GM12801 (cell line): ENCODE measurements at regions not wholly inside any gene's neighbourhood (a gene's known extent, or its start where the extent isn't known, plus 50 kb on each side); places are given as distances from the start of the nearest gene placed in this dataset.

Experiments used
- TF ChIP-seq, protein P1 (sequence below): IDR thresholded peaks from one replicate; pipeline ENCODE4 v1.5.1; 2011; ENCODE audit warnings: control low read depth; ENCODE audit not compliant: insufficient read length; ENCODE audit errors: extremely low read depth

DNA sequence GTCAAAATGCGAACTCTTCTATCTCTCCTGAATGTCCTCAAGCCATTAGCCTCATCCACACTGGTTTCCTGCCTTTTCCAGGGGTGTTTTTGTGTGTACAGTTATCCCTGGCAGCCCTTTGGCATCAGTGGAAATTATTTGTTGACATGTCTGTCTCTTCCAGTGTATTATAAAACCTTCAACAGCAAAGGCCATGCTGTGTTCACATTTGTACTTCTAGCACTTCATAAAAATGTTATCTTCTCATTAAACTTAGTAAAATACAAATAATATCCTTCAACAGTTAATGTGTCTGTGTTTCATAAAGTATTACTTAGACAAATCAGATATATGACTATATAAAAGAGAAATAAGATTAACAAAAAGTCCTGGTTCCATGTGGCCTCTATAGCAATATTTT is 359.5 kb upstream of the ARGLU1 start:
- TF ChIP-seq, protein P1, sequence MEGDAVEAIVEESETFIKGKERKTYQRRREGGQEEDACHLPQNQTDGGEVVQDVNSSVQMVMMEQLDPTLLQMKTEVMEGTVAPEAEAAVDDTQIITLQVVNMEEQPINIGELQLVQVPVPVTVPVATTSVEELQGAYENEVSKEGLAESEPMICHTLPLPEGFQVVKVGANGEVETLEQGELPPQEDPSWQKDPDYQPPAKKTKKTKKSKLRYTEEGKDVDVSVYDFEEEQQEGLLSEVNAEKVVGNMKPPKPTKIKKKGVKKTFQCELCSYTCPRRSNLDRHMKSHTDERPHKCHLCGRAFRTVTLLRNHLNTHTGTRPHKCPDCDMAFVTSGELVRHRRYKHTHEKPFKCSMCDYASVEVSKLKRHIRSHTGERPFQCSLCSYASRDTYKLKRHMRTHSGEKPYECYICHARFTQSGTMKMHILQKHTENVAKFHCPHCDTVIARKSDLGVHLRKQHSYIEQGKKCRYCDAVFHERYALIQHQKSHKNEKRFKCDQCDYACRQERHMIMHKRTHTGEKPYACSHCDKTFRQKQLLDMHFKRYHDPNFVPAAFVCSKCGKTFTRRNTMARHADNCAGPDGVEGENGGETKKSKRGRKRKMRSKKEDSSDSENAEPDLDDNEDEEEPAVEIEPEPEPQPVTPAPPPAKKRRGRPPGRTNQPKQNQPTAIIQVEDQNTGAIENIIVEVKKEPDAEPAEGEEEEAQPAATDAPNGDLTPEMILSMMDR, result no peak

DNA sequence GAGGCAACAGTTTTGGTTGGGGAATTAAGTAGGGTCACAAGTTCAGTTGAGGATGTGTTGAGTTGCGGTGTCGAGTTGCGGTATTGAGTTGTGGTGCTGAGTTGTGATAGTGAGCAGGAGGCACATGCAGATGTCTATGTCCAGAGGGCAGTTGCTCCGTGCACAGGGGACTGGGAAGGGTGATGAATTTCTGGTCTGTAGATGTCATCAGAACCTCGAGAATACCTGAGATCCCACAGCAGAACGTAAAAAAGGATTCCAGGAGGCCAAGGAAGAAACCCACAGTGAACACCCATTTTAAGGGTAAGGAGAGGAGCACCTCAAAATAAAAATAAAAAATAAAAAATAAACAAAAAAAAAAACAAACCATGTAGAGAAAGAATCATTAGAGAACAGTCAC is 354.4 kb upstream of the ARGLU1 start:
- TF ChIP-seq, protein P1, result no peak

DNA sequence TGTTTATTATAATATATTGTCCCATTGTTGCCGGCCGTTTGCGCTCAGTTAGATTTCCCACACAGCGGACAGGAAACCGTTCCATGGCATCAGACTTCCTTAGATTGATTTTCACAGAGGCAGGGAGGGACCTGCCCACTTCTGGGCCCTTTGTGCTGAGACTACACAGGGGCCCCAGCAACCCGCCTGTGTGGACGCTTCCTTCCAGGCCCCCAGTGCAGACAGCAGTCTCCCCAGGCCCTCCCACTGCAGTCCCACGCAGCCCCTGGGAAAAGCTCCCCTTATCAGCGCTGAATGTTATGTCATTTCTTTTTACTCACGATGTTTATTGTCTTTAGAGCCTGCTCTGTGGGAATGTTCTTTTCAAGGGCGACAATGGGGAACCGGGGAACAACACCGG is 351.7 kb upstream of the ARGLU1 start:
- TF ChIP-seq, protein P1, result no peak

DNA sequence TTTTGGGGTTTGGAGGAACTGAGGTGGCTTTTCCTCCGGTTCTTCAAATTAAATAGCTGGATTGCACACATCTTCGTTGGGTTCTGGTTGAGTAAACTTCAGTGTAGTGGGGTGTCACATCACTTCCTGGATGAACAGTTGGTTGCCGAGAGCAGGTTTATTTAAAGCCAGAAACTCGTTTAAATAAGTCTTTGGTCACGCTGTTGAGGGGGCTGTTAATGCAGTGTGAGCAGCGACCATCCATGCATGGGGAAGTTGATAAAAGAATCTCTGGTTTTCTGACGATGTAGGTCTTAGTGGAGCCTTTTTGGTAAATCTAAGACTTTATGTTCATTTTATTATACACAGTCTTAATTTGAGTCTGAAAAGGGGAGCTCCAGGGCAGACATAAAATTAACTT is 351.2 kb upstream of the ARGLU1 start:
- TF ChIP-seq, protein P1, result no peak

DNA sequence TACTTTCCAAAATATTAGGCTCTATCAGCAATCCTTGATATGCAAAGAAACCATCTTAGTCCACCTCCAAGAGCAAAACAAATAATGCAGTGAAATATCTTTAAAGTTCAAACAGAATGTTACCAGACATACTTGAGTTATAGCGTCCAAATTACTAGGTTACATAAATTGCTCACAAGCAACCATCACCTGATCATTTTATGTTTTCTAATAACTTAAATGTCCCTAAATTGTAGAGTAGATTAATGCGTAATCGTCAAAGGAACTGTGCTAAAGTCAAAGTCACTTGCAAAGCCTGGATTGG is 350.6 kb upstream of the ARGLU1 start:
- TF ChIP-seq, protein P1, result no peak

DNA sequence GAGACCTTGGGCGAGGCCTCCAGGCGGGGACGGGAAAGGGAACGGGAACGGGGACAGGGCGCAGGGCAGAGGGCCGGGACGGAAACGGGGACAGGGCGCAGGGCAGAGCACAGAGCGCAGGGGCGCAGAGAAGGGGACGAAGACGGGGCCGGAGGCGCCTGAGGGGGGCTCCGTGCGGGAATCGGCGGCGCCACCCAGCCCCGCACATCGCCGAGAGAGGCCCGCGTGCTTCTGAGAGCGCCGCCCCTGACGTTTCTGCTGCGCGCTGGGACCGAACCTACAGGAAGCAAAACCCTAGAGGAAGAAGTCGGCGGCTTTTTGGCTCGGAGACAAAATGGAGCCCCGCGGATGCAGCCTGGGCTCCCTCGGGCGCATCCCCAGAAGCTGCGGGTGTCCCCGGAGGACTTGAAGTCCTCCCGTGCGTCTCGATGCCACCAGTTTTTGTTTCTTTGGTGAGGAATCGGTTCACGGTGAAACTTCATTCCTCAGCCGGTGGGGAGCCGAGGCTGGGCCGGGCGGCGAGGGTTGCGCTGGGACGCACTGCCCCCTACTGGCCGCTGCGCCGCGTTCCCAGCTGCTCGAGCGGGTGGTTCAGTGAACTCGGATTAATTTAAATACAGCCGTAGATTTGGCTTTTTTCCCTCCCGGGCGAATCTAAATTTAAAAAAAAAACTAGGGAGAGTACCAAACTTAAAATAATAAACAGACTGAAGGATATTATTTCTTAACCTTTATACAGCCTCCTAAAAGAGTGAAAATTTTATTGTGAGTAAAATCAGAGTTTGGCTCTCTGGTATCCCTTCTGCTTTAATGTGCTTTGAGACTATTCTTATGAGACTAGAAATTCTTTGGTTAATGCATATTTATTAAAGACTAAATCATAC is 350.0 kb upstream of the ARGLU1 start:
- TF ChIP-seq, protein P1, result no peak

DNA sequence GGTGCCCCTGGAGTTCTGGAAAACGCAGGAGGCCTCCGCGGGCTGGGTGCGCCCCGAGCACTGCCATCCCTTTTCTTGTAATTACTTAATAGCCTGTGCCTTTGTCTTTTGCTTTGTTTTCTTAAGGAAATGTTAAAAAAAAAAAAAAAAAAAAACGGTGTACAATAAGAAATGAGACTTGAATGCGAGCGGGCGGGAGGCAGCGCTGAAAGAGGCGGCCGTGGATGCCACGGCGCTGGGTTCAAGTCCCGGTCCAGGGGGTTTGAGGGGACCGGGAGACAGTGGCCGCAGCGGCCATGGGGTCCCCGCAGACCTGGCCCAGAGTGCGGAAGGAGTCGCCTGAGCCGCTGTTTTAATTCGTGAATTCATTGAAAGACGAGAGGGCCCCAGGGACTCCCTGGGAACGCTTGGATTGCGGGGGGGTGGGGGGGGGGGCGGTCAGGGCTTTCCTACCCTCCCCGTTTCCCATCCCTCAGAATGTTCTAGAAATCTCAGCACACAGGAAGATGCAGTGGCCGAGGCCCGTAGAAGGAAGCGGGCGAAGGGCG is 349.2 kb upstream of the ARGLU1 start:
- TF ChIP-seq, protein P1, result no peak
